ENCODE measurements at regions not wholly inside any gene's neighbourhood (a gene's known extent, or its start where the extent isn't known, plus 50 kb on each side); places are given as distances from the start of the nearest gene placed in this dataset.

GRCh38 chr3:13190378-13190765 is 117.1 kb upstream of the IQSEC1 start:
- no peak for TF ChIP-seq CTCF (IDR thresholded peaks at IDR 0.05; ENCODE audit: control extremely low read depth, extremely low read depth)
- DNase-seq (no peak), ATAC-seq (ENCODE audit: insufficient read depth, low FRiP score) (no peak)
- H3K9ac ChIP-seq (ENCODE audit: insufficient read depth in 1 of 2, low read length in 2 of 2) = no peak overlapping the region
- WGBS, 2 donors = 81 to 91% methylated on average over 2 of the region's 2 CpGs
- no peaks in the 10 kb centered on the region for H3K27me3 ChIP-seq (ENCODE audit: control insufficient read depth in 3 of 3, insufficient read depth in 3 of 3, low read length in 2 of 3)
- H3K36me3 ChIP-seq (ENCODE audit: control insufficient read depth in 4 of 4, insufficient read depth in 4 of 4, low read length in 4 of 4) = no peaks in the 10 kb centered on the region
- peaks cover 0 to 13% (median 0%) of the 10 kb centered on the region in 4 donors for H3K9me3 ChIP-seq (ENCODE audit: control insufficient read depth in 4 of 4, insufficient read depth in 3 of 4, low read length in 3 of 4)
- no peak overlapping the region for H3K4me3 ChIP-seq
- no peaks in the 10 kb centered on the region for H3K4me1 ChIP-seq (ENCODE audit: control insufficient read depth in 5 of 5, insufficient read depth in 5 of 5, low read length in 5 of 5)
- H3K27ac ChIP-seq (ENCODE audit: low read depth in 1 of 2, low read length in 1 of 2) = no peak overlapping the region

- Histone ChIP-seq H3K9ac (ENCODE audit: insufficient read depth in 1 of 2, low read length in 2 of 2) (no peak overlapping the region), H3K36me3 (ENCODE audit: control insufficient read depth in 4 of 4, insufficient read depth in 4 of 4, low read length in 4 of 4) (no peaks in the 10 kb centered on the region), H3K27ac (ENCODE audit: low read depth in 1 of 2, low read length in 1 of 2) (no peak overlapping the region), H3K4me1 (ENCODE audit: control insufficient read depth in 5 of 5, insufficient read depth in 5 of 5, low read length in 5 of 5) (no peaks in the 10 kb centered on the region), H3K4me3 (no peak overlapping the region), H3K9me3 (ENCODE audit: control insufficient read depth in 4 of 4, insufficient read depth in 3 of 4, low read length in 3 of 4) (peaks cover 0 to 13% (median 0%) of the 10 kb centered on the region in 4 donors), H3K27me3 (ENCODE audit: control insufficient read depth in 3 of 3, insufficient read depth in 3 of 3, low read length in 2 of 3) (no peaks in the 10 kb centered on the region)
- WGBS, 2 donors = 53 to 66% methylated on average over 10 to 11 of the region's 11 CpGs
- DNase-seq (peak in 1 of 3 donors; percentile 11), ATAC-seq (ENCODE audit: insufficient read depth, low FRiP score) (peak; percentile 19)
- no peak for TF ChIP-seq CTCF (IDR thresholded peaks at IDR 0.05; ENCODE audit: control extremely low read depth, extremely low read depth)
These were observed 116.6 kb upstream of the IQSEC1 start for GRCh38 chr3:13189639-13190377.

- no peaks in the 10 kb centered on the region for H3K36me3 ChIP-seq (ENCODE audit: control insufficient read depth in 4 of 4, insufficient read depth in 4 of 4, low read length in 4 of 4)
- H3K27me3 ChIP-seq (ENCODE audit: control insufficient read depth in 3 of 3, insufficient read depth in 3 of 3, low read length in 2 of 3) = no peaks in the 10 kb centered on the region
- TF ChIP-seq CTCF (IDR thresholded peaks at IDR 0.05; ENCODE audit: control extremely low read depth, extremely low read depth) = no peak
- no peak for ATAC-seq (ENCODE audit: insufficient read depth, low FRiP score)
- H3K27ac ChIP-seq (ENCODE audit: low read depth in 1 of 2, low read length in 1 of 2) = no peak overlapping the region
- no peak overlapping the region for H3K9ac ChIP-seq (ENCODE audit: insufficient read depth in 1 of 2, low read length in 2 of 2)
- whole genome bisulfite sequencing, 2 donors = 94 to 100% methylated on average over 1 of the region's 1 CpG
- peaks cover 0 to 13% (median 0%) of the 10 kb centered on the region in 4 donors for H3K9me3 ChIP-seq (ENCODE audit: control insufficient read depth in 4 of 4, insufficient read depth in 3 of 4, low read length in 3 of 4)
- no peak for DNase-seq
- H3K4me3 ChIP-seq = no peak overlapping the region
- H3K4me1 ChIP-seq (ENCODE audit: control insufficient read depth in 5 of 5, insufficient read depth in 5 of 5, low read length in 5 of 5) = no peaks in the 10 kb centered on the region
These were observed 115.7 kb upstream of the IQSEC1 start for GRCh38 chr3:13188975-13189374.
